ENCODE measurements at regions not wholly inside any gene's neighbourhood (a gene's known extent, or its start where the extent isn't known, plus 50 kb on each side); places are given as distances from the start of the nearest gene placed in this dataset.

DNA sequence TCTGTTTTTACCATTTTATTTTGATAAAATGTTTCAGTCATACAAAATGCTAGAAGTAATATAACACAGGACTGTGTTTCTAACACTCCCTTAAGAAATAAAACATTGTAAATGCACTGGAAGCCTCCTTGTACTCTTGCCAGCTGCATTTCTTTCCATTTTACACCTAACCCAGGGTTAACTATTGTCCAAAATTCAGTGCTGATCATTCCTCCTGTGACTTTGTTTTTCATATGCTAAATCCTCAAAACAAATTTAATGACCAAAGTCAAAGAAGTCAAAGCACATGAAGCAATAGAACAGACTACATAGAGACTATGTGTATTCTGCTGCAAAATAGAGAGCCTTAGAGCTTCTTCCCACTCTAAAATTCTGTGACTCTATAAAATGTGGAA, 420.3 kb upstream of the PRICKLE1 start:
- H3K36me3 Mint-ChIP-seq (ENCODE audit: insufficient read depth in 1 of 3, low read depth in 3 of 3), result peaks cover under 1 to 6% (median 2%) of the 10 kb centered on the region in 3 experiments; a peak in 5 of 7 replicates
- no peak overlapping the region for H4K8ac ChIP-seq (replicated peaks; ENCODE audit: insufficient read length, low read depth, low read length)
- peaks cover 20 to 35% of the 10 kb centered on the region in 2 experiments for H3K4me1 Mint-ChIP-seq
- no peak overlapping the region for H2BK12ac ChIP-seq (ENCODE audit: insufficient read length, low read depth, low read length)
- H3K27me3 ChIP-seq (ENCODE audit: insufficient read depth, low read length), result no peaks in the 10 kb centered on the region
- no peak overlapping the region for H3K56ac ChIP-seq (ENCODE audit: insufficient read length, low read depth, low read length)
- no peak overlapping the region for H3K4ac ChIP-seq (ENCODE audit: low read depth, low read length)
- H3K27me3 Mint-ChIP-seq (ENCODE audit: low read depth), result no peaks in the 10 kb centered on the region
- H2BK120ac ChIP-seq (ENCODE audit: low read depth, low read length, poor library complexity, severe bottlenecking), result no peak overlapping the region
- no peak overlapping the region for H3K14ac ChIP-seq (ENCODE audit: insufficient read depth, low read length)
- TF ChIP-seq, protein P1, sequence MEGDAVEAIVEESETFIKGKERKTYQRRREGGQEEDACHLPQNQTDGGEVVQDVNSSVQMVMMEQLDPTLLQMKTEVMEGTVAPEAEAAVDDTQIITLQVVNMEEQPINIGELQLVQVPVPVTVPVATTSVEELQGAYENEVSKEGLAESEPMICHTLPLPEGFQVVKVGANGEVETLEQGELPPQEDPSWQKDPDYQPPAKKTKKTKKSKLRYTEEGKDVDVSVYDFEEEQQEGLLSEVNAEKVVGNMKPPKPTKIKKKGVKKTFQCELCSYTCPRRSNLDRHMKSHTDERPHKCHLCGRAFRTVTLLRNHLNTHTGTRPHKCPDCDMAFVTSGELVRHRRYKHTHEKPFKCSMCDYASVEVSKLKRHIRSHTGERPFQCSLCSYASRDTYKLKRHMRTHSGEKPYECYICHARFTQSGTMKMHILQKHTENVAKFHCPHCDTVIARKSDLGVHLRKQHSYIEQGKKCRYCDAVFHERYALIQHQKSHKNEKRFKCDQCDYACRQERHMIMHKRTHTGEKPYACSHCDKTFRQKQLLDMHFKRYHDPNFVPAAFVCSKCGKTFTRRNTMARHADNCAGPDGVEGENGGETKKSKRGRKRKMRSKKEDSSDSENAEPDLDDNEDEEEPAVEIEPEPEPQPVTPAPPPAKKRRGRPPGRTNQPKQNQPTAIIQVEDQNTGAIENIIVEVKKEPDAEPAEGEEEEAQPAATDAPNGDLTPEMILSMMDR (conservative IDR thresholded peaks at IDR 0.05), result no peak
- no peak overlapping the region for H3K27ac ChIP-seq (ENCODE audit: insufficient read length, low read depth, low read length)
- no peaks in the 10 kb centered on the region for H4K20me1 ChIP-seq (ENCODE audit: control insufficient read depth, insufficient read depth, insufficient read length)
- H2AK5ac ChIP-seq (ENCODE audit: insufficient read length, low read length), result no peak overlapping the region
- no peak overlapping the region for H3T11ph ChIP-seq (ENCODE audit: low read length)
- H2BK20ac ChIP-seq (ENCODE audit: low read depth, low read length, poor library complexity, severe bottlenecking), result no peak overlapping the region
- no peaks in the 10 kb centered on the region for H3K9me3 ChIP-seq (ENCODE audit: control insufficient read depth, low read depth, low read length)
- no peak overlapping the region for H3K4me2 ChIP-seq (ENCODE audit: insufficient read depth, insufficient read length, low read length)
- H3K4me1 ChIP-seq (ENCODE audit: insufficient read depth, low read length), result no peaks in the 10 kb centered on the region; the same call in 1 of the 2 replicates
- no peak overlapping the region for H4K91ac ChIP-seq (ENCODE audit: insufficient read length, low read depth, low read length)
- no peak overlapping the region for H2BK15ac ChIP-seq (ENCODE audit: low read depth, low read length)
- H2BK5ac ChIP-seq (ENCODE audit: insufficient read length, low read length), result no peak overlapping the region
- H4K5ac ChIP-seq (ENCODE audit: insufficient read length, low read depth, low read length), result no peak overlapping the region
- no peak overlapping the region for H2AFZ ChIP-seq (ENCODE audit: low read length)
- no peak overlapping the region for H3K4me3 Mint-ChIP-seq
- H3K23ac ChIP-seq (ENCODE audit: insufficient read length, low read depth, low read length), result no peak overlapping the region
- no peak overlapping the region for H3K9ac ChIP-seq (ENCODE audit: extremely low read depth, insufficient read length, low read length)
- H3K79me2 ChIP-seq (ENCODE audit: insufficient read depth, low read length), result no peaks in the 10 kb centered on the region
- H3K23me2 ChIP-seq (ENCODE audit: insufficient read length, low read depth, low read length, poor library complexity, severe bottlenecking), result no peaks in the 10 kb centered on the region
- H3K27ac Mint-ChIP-seq, result peak overlapping the region in 1 of 3 experiments; percentile 55; a peak in 2 of 7 replicates
- no peak for DNase-seq
- H3K9me3 Mint-ChIP-seq, result peaks cover 4 to 14% of the 10 kb centered on the region in 2 experiments; a peak in 4 of 5 replicates
- no peaks in the 10 kb centered on the region for H3K79me1 ChIP-seq (ENCODE audit: insufficient read depth, low read depth, low read length, poor library complexity, severe bottlenecking)
- H3K18ac ChIP-seq (ENCODE audit: insufficient read length, low read depth, low read length), result no peak overlapping the region
